GM23338 (cell line): ENCODE measurements at regions not wholly inside any gene's neighbourhood (a gene's known extent, or its start where the extent isn't known, plus 50 kb on each side); places are given as distances from the start of the nearest gene placed in this dataset.

Experiments used
- ATAC-seq: fragments of 200-7000 bp; cut with Tn5 transposase; 3 replicates; pipeline ENCODE4 v1.9.1; 2020
- DNase-seq: peaks from one replicate; pipeline ENCODE4 v3.0.0-alpha.2; 2015; ENCODE audit warnings: low spot score
- H2AFZ ChIP-seq: fragments of 200-600 bp; sonication (generic); 2 replicates; pipeline ENCODE4 v1.8.0; 2016; ENCODE audit warnings: antibody characterized with exemption, mild to moderate bottlenecking, moderate library complexity
- H3F3A ChIP-seq: fragments of 200-600 bp; sonication (generic); replicated peaks from 2 replicates; pipeline ENCODE4 v1.8.0; 2017; ENCODE audit warnings: antibody characterized with exemption, mixed run types, low read depth
- H3K27ac ChIP-seq: fragments of 200-600 bp; sonication (generic); 2 replicates; pipeline ENCODE4 v1.6.1; 2016; ENCODE audit warnings: low read depth
- H3K27me3 ChIP-seq: fragments of 200-600 bp; sonication (generic); 2 replicates; pipeline ENCODE4 v1.8.0; 2016; ENCODE audit warnings: mild to moderate bottlenecking, mixed run types, moderate library complexity; ENCODE audit not compliant: insufficient read depth
- H3K36me3 ChIP-seq: fragments of 200-600 bp; sonication (generic); 2 replicates; pipeline ENCODE4 v1.8.0; 2016; ENCODE audit warnings: mild to moderate bottlenecking; ENCODE audit not compliant: insufficient read depth
- H3K4me1 ChIP-seq: fragments of 200-600 bp; sonication (generic); 2 replicates; pipeline ENCODE4 v1.8.0; 2016; ENCODE audit warnings: mild to moderate bottlenecking, moderate library complexity; ENCODE audit not compliant: insufficient read depth
- H3K4me2 ChIP-seq: fragments of 200-600 bp; sonication (generic); 2 replicates; pipeline ENCODE4 v1.7.1; 2017; ENCODE audit warnings: mixed run types
- H3K4me3 ChIP-seq: fragments of 200-600 bp; sonication (generic); 2 replicates; pipeline ENCODE4 v1.6.1; 2016; ENCODE audit warnings: mixed run types
- H3K79me2 ChIP-seq: fragments of 200-600 bp; sonication (generic); replicated peaks from 2 replicates; pipeline ENCODE4 v1.8.0; 2017; ENCODE audit warnings: mild to moderate bottlenecking; ENCODE audit not compliant: insufficient read depth
- H3K9me2 ChIP-seq: fragments of 200-600 bp; sonication (generic); 2 replicates; pipeline ENCODE4 v1.8.0; 2017; ENCODE audit not compliant: insufficient read depth
- H4K20me1 ChIP-seq: fragments of 200-600 bp; sonication (generic); replicated peaks from 2 replicates; pipeline ENCODE4 v1.8.0; 2017; ENCODE audit warnings: mild to moderate bottlenecking; ENCODE audit not compliant: insufficient read depth
- H3K27ac Mint-ChIP-seq: 2 replicates; pipeline ENCODE4 v1.8.0; 2020; ENCODE audit warnings: inconsistent platforms, mild to moderate bottlenecking, moderate library complexity, mixed read lengths
- H3K27me3 Mint-ChIP-seq: 3 replicates; pipeline ENCODE4 v1.8.0; 2022; ENCODE audit warnings: low read depth, mild to moderate bottlenecking, moderate library complexity, mixed read lengths, inconsistent platforms; ENCODE audit not compliant: insufficient read depth, poor library complexity
- H3K36me3 Mint-ChIP-seq: 3 replicates; pipeline ENCODE4 v1.8.0; 2021; ENCODE audit warnings: low read depth, mild to moderate bottlenecking, inconsistent platforms, moderate library complexity, mixed read lengths
- H3K4me1 Mint-ChIP-seq: 3 replicates; pipeline ENCODE4 v1.8.0; 2020; ENCODE audit warnings: mild to moderate bottlenecking, inconsistent platforms, mixed read lengths
- H3K4me3 Mint-ChIP-seq: 3 replicates; pipeline ENCODE4 v1.8.0; 2021; ENCODE audit warnings: moderate library complexity, mild to moderate bottlenecking, inconsistent platforms, mixed read lengths
- H3K9me3 Mint-ChIP-seq: 3 replicates; pipeline ENCODE4 v1.8.0; 2020; ENCODE audit warnings: moderate library complexity, mild to moderate bottlenecking, inconsistent platforms, mixed read lengths
- CREB1 ChIP-seq: fragments of 250-450 bp; sonication (Bioruptor Pico); IDR thresholded peaks from 2 replicates; pipeline ENCODE4 v1.5.0; 2020; ENCODE audit warnings: low read depth, mild to moderate bottlenecking, moderate library complexity
- CTCF ChIP-seq, 2 experiments: fragments of 200-600 bp in 1 of 2; sonication (generic) in 1 of 2; conservative IDR thresholded peaks; 2 replicates each; pipeline versions ENCODE4 v1.5.1 to v1.6.1; 2016 to 2017; ENCODE audit warnings: antibody characterized with exemption in 2 of 2, low read depth in 2 of 2, mild to moderate bottlenecking in 2 of 2, moderate library complexity in 1 of 2
- EZH2 ChIP-seq: fragments of 200-600 bp; sonication (generic); IDR thresholded peaks from one replicate; pipeline ENCODE4 v1.8.0; 2017; ENCODE audit warnings: antibody characterized with exemption, mild to moderate bottlenecking, low read depth; ENCODE audit not compliant: unreplicated experiment
- EZH2phosphoT487 ChIP-seq: fragments of 200-600 bp; sonication (generic); IDR thresholded peaks from one replicate; pipeline ENCODE4 v1.8.1; 2018; ENCODE audit warnings: antibody characterized with exemption; ENCODE audit not compliant: unreplicated experiment
- JUNB ChIP-seq: IDR thresholded peaks from one replicate; pipeline ENCODE4 v1.6.1; 2016; ENCODE audit warnings: antibody characterized with exemption; ENCODE audit not compliant: unreplicated experiment
- POLR2AphosphoS5 ChIP-seq: IDR thresholded peaks from 2 replicates; pipeline ENCODE4 v1.6.1; 2016; ENCODE audit warnings: antibody characterized with exemption, low read depth
- STAT1 ChIP-seq: IDR thresholded peaks from one replicate; pipeline ENCODE4 v1.6.1; 2016; ENCODE audit warnings: antibody characterized with exemption; ENCODE audit not compliant: unreplicated experiment
- ZNF331 ChIP-seq: fragments of 250-450 bp; sonication (Bioruptor Pico); IDR thresholded peaks from 2 replicates; pipeline ENCODE4 v1.5.0; 2020; ENCODE audit warnings: low read depth, mild to moderate bottlenecking, moderate library complexity
- ZNF462 ChIP-seq: fragments of 250-450 bp; sonication (Bioruptor Pico); IDR thresholded peaks from 2 replicates; pipeline ENCODE4 v1.5.0; 2020; ENCODE audit warnings: mild to moderate bottlenecking, moderate library complexity
- TF ChIP-seq, protein P1 (sequence below): IDR thresholded peaks from 2 replicates; pipeline ENCODE4 v1.6.1; 2016; ENCODE audit warnings: antibody characterized with exemption

- Mint-ChIP-seq H3K4me3 (no peak overlapping the region), H3K27ac (no peak overlapping the region), H3K36me3 (peaks cover 31% of the 10 kb centered on the region), H3K27me3 (peaks cover 5% of the 10 kb centered on the region), H3K9me3 (peaks cover 97% of the 10 kb centered on the region), H3K4me1 (no peaks in the 10 kb centered on the region)
- no peaks in the 10 kb centered on the region; the same call in 1 of the 2 replicates for H3K36me3 ChIP-seq
- no peak overlapping the region for H3K4me2 ChIP-seq
- no peaks in the 10 kb centered on the region for H4K20me1 ChIP-seq
- H3K27me3 ChIP-seq = no peaks in the 10 kb centered on the region
- H3K79me2 ChIP-seq = no peaks in the 10 kb centered on the region
- DNase-seq (no peak), ATAC-seq (no peak)
- H2AFZ ChIP-seq = no peak overlapping the region
- no peak overlapping the region for H3K27ac ChIP-seq
- H3K4me1 ChIP-seq = no peaks in the 10 kb centered on the region
- H3F3A ChIP-seq = no peaks in the 10 kb centered on the region
- H3K9me2 ChIP-seq = no peaks in the 10 kb centered on the region
- no peak for TF ChIP-seq ZNF462 (CRISPR knock-in tag)
- TF ChIP-seq EZH2phosphoT487 = no peak
- TF ChIP-seq, protein P1, sequence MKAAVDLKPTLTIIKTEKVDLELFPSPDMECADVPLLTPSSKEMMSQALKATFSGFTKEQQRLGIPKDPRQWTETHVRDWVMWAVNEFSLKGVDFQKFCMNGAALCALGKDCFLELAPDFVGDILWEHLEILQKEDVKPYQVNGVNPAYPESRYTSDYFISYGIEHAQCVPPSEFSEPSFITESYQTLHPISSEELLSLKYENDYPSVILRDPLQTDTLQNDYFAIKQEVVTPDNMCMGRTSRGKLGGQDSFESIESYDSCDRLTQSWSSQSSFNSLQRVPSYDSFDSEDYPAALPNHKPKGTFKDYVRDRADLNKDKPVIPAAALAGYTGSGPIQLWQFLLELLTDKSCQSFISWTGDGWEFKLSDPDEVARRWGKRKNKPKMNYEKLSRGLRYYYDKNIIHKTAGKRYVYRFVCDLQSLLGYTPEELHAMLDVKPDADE = no peak
- no peak for TF ChIP-seq EZH2
- TF ChIP-seq CTCF (conservative IDR thresholded peaks at IDR 0.05; ENCODE audit: low read depth in 2 of 2) = no peak
- no peak for TF ChIP-seq POLR2AphosphoS5
- TF ChIP-seq ZNF331 (CRISPR knock-in tag) = no peak
- no peak for TF ChIP-seq CREB1 (CRISPR knock-in tag)
- no peak for TF ChIP-seq STAT1
- no peak for TF ChIP-seq JUNB
- no peak overlapping the region for H3K4me3 ChIP-seq
Measured at GRCh38 chr19:57031106-57031505, 88.7 kb upstream of the USP29 start.
